HG03571 (cell line): ENCODE measurements at regions not wholly inside any gene's neighbourhood (a gene's known extent, or its start where the extent isn't known, plus 50 kb on each side); places are given as distances from the start of the nearest gene placed in this dataset.
"Not testable (repeated sequence)": the region's sequence is repeated elsewhere in the genome, so short reads cannot be mapped to it uniquely, and the experiment has no call there.

Source experiments
- ATAC-seq: cut with Tn5 transposase; IDR thresholded peaks from one replicate; pipeline ENCODE4 v1.9.1; 2021; ENCODE audit not compliant: unreplicated experiment

DNA sequence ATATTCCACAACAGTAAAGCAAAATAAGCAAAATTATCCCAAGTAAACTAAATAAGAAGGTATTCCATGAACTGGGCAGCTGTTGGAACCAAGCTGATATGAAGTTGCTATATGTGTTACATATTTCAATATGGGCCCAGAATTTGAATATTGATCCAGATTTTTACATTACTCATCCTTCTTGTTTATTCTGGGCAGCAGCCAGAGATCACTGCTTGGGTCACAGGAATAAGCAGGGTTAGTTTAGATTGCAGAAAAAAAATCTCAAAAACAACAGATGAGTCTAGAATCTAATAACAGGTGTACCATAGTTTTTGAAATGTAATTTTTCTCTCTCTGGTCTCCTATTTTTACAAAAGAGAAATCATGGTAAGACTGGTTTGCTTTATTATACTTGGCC is 171.5 kb upstream of the NAMPT start:
- ATAC-seq = no peak

- no peak for ATAC-seq
Measured at GRCh38 chr7:106452031-106452851, 167.5 kb upstream of the NAMPT start.

GRCh38 chr7:106451171-106451570 is 166.4 kb upstream of the NAMPT start:
- ATAC-seq = no peak

GRCh38 chr7:106450716-106451115 is 165.9 kb upstream of the NAMPT start:
- ATAC-seq = no peak

GRCh38 chr7:106448992-106449859 is 164.4 kb upstream of the NAMPT start:
- no peak for ATAC-seq

- ATAC-seq = no peak
Measured at GRCh38 chr7:106448346-106448991, 163.7 kb upstream of the NAMPT start.

DNA sequence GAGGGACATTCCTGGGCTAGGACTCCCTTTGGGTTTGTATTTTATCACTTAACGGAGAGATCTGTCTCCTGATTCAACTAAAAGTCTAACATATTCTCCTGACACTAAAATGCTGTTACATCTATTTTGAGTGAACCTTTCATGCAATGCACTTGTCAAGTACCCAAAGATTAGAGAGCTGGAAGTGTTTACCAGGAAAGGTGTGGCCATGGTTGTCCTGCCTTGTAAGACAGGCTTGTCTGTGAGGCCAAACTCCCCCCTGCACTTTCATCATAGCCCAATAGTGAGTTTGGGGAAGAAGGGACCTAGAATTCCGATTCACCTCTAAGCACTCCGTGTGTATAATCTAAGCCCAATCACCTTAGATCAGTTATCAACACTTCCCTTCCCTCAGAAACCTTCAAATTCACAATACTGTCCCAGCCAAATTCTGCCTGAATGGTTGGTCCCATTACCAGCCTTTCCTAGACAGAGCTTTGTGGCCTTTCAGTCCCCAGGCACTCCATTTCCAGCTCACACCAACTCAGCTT is 162.6 kb upstream of the NAMPT start:
- no peak for ATAC-seq

DNA sequence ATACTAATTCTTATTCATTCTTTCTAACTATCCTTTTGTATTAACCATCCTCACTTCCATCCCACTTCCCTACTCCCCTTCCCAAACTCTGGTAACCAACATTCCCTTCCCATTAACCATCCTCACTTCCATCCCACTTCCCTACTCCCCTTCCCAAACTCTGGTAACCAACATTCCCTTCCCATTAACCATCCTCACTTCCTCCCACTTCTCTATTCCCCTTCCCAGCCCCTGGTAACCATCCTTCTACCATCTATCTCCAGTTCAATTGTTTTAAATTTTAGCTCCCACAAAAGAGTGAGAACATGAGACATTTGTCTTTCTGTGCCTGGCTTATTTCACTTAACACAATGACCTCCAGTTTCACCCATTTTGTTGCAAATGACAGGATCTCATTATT is 160.6 kb upstream of the NAMPT start:
- not testable (repeated sequence) for ATAC-seq

- no peak for ATAC-seq
Measured at GRCh38 chr7:106444068-106444655, 159.4 kb upstream of the NAMPT start.

- no peak for ATAC-seq
Measured at GRCh38 chr7:106443156-106443555, 158.4 kb upstream of the NAMPT start.

DNA sequence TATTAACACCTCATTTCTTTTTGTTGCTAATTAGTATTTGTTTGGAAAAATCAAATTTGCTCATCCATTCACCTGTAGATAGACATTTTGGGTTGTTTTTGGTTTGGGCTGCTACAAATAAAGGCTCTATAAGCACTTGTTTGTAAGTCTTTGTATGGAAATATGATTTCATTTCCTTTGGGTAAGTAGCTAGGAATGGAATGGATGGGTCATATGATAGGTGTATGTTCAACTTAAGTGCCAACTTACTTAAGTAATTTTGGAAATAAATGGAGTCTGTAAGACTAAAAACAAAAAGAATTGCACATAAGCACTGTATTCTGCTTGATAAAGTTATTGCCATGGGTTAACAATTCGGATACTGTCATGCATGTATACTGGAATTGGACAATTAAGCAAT is 157.7 kb upstream of the NAMPT start:
- ATAC-seq = no peak

- ATAC-seq = not testable (repeated sequence)
Measured at GRCh38 chr7:106441343-106441742, 156.6 kb upstream of the NAMPT start.

- ATAC-seq = not testable (repeated sequence)
Measured at GRCh38 chr7:106436933-106437332, 152.2 kb upstream of the NAMPT start.

DNA sequence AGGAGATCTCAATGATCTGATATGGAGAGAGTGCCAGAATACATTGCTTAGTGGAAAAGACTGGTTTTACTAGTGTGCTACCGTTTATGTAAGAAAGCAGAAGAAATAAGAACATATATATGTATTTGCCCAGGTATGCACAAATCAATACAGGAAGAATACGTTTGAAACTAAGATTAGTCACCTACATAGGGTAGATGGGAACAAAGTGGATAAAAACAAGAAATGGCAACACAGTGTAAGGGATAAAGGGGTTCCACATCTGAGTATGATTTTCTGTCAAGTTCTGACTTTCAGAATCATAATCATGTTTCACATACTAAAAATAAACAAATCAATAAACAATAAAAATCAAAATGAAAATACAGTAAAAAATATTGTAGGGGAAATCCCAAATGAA is 148.6 kb upstream of the NAMPT start:
- no peak for ATAC-seq

DNA sequence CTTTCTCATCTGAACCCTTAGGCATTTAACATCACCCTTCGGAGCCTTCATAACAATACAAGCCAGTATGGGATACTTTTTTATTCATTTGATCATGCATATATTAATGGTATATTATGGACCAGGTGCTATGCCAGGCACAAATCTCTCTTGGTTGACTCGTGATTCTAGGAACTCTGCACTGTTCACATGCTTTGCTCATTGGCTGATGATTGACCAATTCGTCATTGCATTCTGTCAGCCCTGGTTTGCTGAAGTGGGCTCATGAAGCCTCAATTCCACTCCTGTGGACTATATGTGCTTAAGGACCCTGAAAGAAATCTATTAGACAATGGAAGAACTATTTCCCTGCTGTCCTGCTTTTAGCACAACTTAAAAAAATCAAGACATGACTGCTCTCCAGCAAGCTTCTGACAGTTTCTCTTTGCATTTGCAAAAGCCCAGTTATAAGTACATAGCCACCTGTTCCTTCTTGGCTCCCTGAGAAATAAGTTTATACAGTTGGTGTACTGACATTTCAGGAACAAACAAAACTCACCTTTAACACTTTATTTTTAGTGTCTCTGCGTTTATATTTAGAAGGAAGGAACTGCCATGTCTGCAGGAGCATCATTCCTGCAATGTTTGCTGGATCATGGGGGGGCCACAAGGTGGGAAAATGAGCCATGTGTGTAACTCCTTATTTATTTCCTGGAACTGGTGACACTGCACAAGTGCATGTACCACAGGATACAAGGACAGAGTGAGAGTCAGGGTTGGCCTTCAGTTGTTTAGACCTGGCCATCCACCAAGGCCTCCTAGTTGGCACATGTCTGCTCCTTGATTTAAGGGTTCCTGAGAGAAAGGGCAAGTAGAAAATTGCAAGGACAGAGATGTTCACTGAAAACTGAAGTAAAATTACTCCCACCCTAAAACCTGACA is 146.0 kb upstream of the NAMPT start:
- no peak for ATAC-seq

GRCh38 chr7:106430103-106430502 is 145.3 kb upstream of the NAMPT start:
- no peak for ATAC-seq

- no peak for ATAC-seq
Measured at GRCh38 chr7:106426803-106427202, 142.0 kb upstream of the NAMPT start.

GRCh38 chr7:106425017-106425719 is 140.4 kb upstream of the NAMPT start:
- ATAC-seq = peak; percentile 87

DNA sequence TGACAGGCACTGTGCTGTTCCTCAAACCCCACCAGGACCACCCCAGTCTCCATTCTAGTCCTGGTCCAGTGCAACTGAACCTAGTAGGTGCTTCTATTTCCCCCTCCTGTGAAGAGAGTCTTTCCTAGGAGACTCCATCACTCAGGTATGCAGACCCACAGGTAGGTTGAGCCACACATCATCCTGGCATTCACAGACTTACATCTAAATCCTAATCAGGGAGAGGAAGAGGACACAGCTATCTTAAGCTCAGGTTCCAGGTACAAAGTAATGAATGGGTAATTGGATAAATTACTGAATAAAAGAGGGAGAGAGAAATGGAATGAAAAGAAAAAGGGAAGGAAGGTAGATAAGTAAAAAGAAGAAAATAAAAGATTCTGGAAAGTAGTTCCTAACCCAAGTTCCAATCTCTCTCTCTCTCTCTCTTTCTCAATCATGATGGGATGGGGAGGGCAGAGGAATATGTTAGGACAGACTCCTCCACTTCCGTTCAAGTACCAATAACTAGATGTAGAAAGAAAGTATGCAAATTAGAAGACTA is 139.8 kb upstream of the NAMPT start:
- ATAC-seq = no peak
